Activated T-cell treated with anti-CD3 and anti-CD28 coated beads, Interleukin-2, amount 50 U/mL, for 24 hours (primary cell): ENCODE measurements at regions not wholly inside any gene's neighbourhood (a gene's known extent, or its start where the extent isn't known, plus 50 kb on each side); places are given as distances from the start of the nearest gene placed in this dataset.

Experiments used
- DNase-seq: peaks from one replicate; pipeline ENCODE4 v3.0.0-alpha.2; 2020
- H3K27ac Mint-ChIP-seq: 2 replicates; pipeline ENCODE4 v1.8.0; 2020; ENCODE audit warnings: mild to moderate bottlenecking, mixed read lengths
- H3K27me3 Mint-ChIP-seq: 2 replicates; pipeline ENCODE4 v1.8.0; 2020; ENCODE audit warnings: mixed read lengths
- H3K36me3 Mint-ChIP-seq: 2 replicates; pipeline ENCODE4 v1.8.0; 2020; ENCODE audit warnings: low read depth, mixed read lengths
- H3K4me1 Mint-ChIP-seq: 2 replicates; pipeline ENCODE4 v1.8.0; 2020; ENCODE audit warnings: low read depth, mixed read lengths
- H3K4me3 Mint-ChIP-seq: 2 replicates; pipeline ENCODE4 v1.8.0; 2020; ENCODE audit warnings: mild to moderate bottlenecking, moderate library complexity, mixed read lengths
- H3K9me3 Mint-ChIP-seq: 2 replicates; pipeline ENCODE4 v1.8.0; 2020; ENCODE audit warnings: mixed read lengths

DNA sequence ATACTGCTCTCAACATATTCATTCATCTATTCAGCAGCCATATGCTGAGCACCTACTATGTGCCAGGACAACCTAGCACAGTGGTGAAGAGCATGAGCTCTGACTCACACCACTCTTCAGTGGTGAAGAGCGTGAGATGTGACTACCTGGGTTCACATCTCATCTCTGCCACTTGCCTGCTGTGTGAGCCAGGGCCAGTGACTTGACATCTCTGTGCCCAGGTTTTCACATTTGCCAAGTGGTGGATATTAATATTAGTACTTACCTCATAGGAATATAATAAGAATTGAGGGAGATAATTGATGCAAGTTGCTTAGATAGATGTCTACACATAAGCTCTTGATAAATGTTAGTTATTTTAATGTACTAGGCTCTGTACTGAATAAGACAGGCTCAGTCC is 488.9 kb downstream of the PTPRU start:
- no peak overlapping the region for H3K4me3 Mint-ChIP-seq

GRCh38 chr1:29722598-29722997 is 486.3 kb downstream of the PTPRU start:
- no peak for DNase-seq
- no peaks in the 10 kb centered on the region for H3K36me3 Mint-ChIP-seq
- H3K4me1 Mint-ChIP-seq: peaks cover 4% of the 10 kb centered on the region
- peaks cover 12% of the 10 kb centered on the region for H3K9me3 Mint-ChIP-seq
- H3K27me3 Mint-ChIP-seq: peaks cover 36% of the 10 kb centered on the region
- H3K27ac Mint-ChIP-seq: no peak overlapping the region
- no peak overlapping the region for H3K4me3 Mint-ChIP-seq

More for the DNA sequence above, 488.9 kb downstream of the PTPRU start:
- H3K9me3 Mint-ChIP-seq: peaks cover 8% of the 10 kb centered on the region
- H3K27me3 Mint-ChIP-seq: peaks cover 21% of the 10 kb centered on the region
- no peaks in the 10 kb centered on the region for H3K4me1 Mint-ChIP-seq
- no peak for DNase-seq
- H3K36me3 Mint-ChIP-seq: no peaks in the 10 kb centered on the region
- no peak overlapping the region for H3K27ac Mint-ChIP-seq

- no peaks in the 10 kb centered on the region for H3K36me3 Mint-ChIP-seq
- no peak for DNase-seq
- peak overlapping the region; percentile 6 for H3K27ac Mint-ChIP-seq
- H3K9me3 Mint-ChIP-seq: peaks cover 16% of the 10 kb centered on the region
- peaks cover 4% of the 10 kb centered on the region for H3K4me1 Mint-ChIP-seq
- H3K27me3 Mint-ChIP-seq: peaks cover 39% of the 10 kb centered on the region
- no peak overlapping the region for H3K4me3 Mint-ChIP-seq
Observed at GRCh38 chr1:29719253-29719652, 482.9 kb downstream of the PTPRU start.

GRCh38 chr1:29718791-29719190 is 482.5 kb downstream of the PTPRU start:
- no peak overlapping the region for H3K4me3 Mint-ChIP-seq
- H3K9me3 Mint-ChIP-seq: peaks cover 13% of the 10 kb centered on the region
- H3K4me1 Mint-ChIP-seq: peaks cover 4% of the 10 kb centered on the region
- DNase-seq: no peak
- H3K36me3 Mint-ChIP-seq: no peaks in the 10 kb centered on the region
- no peak overlapping the region for H3K27ac Mint-ChIP-seq
- H3K27me3 Mint-ChIP-seq: peaks cover 44% of the 10 kb centered on the region

GRCh38 chr1:29716306-29716705 is 480.0 kb downstream of the PTPRU start:
- no peak for DNase-seq
- Mint-ChIP-seq H3K4me3 (no peak overlapping the region), H3K36me3 (no peaks in the 10 kb centered on the region), H3K27ac (no peak overlapping the region), H3K27me3 (peaks cover 60% of the 10 kb centered on the region), H3K9me3 (peaks cover 8% of the 10 kb centered on the region), H3K4me1 (peaks cover 19% of the 10 kb centered on the region)

- no peak overlapping the region for H3K4me3 Mint-ChIP-seq
- peaks cover 29% of the 10 kb centered on the region for H3K4me1 Mint-ChIP-seq
- peaks cover 43% of the 10 kb centered on the region for H3K27me3 Mint-ChIP-seq
- no peak overlapping the region for H3K27ac Mint-ChIP-seq
- no peaks in the 10 kb centered on the region for H3K36me3 Mint-ChIP-seq
- H3K9me3 Mint-ChIP-seq: peaks cover 8% of the 10 kb centered on the region
- DNase-seq: no peak
Observed at GRCh38 chr1:29713857-29714256, 477.5 kb downstream of the PTPRU start.

DNA sequence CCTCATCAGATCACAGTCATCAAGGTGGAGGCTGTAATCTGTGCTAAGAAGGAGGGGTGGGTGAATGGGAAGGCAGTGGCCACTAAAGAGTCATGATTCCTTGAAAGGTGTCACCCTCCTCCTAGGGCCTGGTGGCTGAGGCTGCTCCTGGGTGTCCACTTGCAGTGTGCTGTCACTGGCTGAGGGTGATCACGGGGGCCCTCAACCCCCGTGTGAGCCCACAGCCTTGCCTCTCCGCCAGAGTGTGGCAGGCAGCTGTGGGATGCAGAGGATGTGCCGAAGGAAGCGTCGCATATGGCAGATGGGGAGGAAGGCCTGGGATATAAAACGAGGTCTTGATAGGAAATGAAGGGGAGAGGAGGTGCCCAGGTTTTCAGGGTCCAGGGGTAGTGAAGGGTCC is 476.5 kb downstream of the PTPRU start:
- peaks cover 5% of the 10 kb centered on the region for H3K9me3 Mint-ChIP-seq
- H3K36me3 Mint-ChIP-seq: no peaks in the 10 kb centered on the region
- DNase-seq: no peak
- peak overlapping the region; percentile 3 for H3K27ac Mint-ChIP-seq
- peaks cover 50% of the 10 kb centered on the region for H3K27me3 Mint-ChIP-seq
- H3K4me1 Mint-ChIP-seq: peaks cover 31% of the 10 kb centered on the region
- no peak overlapping the region for H3K4me3 Mint-ChIP-seq

DNA sequence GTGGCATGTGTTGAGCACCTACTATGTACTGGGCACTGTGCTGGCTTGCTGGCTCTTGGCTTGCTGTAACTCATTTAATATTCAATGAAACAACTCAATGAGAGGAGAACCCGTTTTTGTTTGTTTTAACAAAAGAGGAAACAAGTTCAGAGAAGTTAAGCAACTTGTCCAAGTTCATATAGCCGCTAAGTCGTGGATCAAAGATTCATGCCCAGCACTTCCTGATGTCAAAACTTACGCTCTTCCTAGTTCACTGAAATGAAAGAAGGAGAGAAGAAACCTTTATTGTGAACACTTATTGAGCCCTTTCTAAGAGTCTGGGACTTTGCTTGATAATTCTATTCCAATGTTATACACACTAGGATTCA is 475.9 kb downstream of the PTPRU start:
- Mint-ChIP-seq H3K4me3 (no peak overlapping the region), H3K4me1 (peaks cover 31% of the 10 kb centered on the region), H3K27me3 (peaks cover 53% of the 10 kb centered on the region), H3K36me3 (no peaks in the 10 kb centered on the region), H3K9me3 (peaks cover 3% of the 10 kb centered on the region), H3K27ac (peak overlapping the region; percentile 63)
- DNase-seq: no peak

- H3K4me3 Mint-ChIP-seq: no peak overlapping the region
- no peak for DNase-seq
- peaks cover 31% of the 10 kb centered on the region for H3K4me1 Mint-ChIP-seq
- no peaks in the 10 kb centered on the region for H3K36me3 Mint-ChIP-seq
- H3K27ac Mint-ChIP-seq: peak overlapping the region; percentile 63
- peaks cover 52% of the 10 kb centered on the region for H3K27me3 Mint-ChIP-seq
- H3K9me3 Mint-ChIP-seq: no peaks in the 10 kb centered on the region
Observed at GRCh38 chr1:29711582-29712283, 475.4 kb downstream of the PTPRU start.

- no peak for DNase-seq
- H3K27me3 Mint-ChIP-seq: peaks cover 65% of the 10 kb centered on the region
- H3K27ac Mint-ChIP-seq: peak overlapping the region; percentile 48
- no peaks in the 10 kb centered on the region for H3K36me3 Mint-ChIP-seq
- H3K4me3 Mint-ChIP-seq: no peak overlapping the region
- H3K4me1 Mint-ChIP-seq: peaks cover 31% of the 10 kb centered on the region
- no peaks in the 10 kb centered on the region for H3K9me3 Mint-ChIP-seq
Observed at GRCh38 chr1:29709704-29710280, 473.5 kb downstream of the PTPRU start.

DNA sequence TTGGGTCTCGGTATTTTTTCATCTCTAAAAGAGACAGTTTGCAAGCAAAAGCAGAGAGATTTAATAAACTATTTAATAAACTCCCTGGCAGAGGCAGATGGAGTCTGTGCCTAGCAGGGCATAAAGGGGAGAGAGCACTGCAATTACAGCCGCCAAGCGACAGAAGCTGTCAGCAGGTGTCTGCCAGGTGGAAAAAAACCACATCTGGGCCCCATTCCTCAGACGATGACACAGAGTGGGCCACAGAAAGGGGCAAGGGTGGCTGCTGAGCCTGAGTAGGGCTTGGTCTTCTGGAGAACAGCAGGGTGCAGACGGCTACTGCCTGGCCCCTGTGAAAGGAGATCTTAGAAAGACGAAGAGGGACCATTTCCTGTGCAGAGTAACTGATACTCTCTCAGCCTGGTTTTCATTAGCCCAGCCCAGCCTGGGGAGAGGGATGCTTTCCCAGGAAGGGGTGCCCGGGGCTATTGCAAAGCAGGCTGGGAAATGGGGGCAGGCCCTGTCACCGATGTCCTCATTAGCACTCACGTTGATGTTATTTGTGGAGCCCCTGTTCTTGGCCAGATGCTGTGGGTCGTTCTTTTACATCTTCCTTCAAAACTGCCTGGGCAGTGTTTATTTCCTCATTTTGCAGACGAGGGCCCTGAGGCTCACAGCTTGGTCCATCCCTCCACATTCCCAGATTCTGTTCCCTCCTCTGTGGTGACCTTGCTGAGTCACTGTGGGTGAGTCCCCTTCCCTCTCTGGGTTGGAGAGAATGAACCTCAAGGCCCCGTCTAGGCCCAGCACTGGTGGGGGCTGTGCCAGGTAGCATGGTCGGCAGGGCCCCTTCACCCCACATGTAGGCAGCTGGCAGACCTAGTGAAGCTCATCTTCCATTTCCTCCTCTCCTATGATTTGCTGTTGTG is 472.7 kb downstream of the PTPRU start:
- no peak for DNase-seq
- Mint-ChIP-seq H3K4me3 (no peak overlapping the region), H3K27me3 (peaks cover 67% of the 10 kb centered on the region)

GRCh38 chr1:29708381-29708780 is 472.1 kb downstream of the PTPRU start:
- Mint-ChIP-seq H3K36me3 (no peaks in the 10 kb centered on the region), H3K27me3 (peaks cover 63% of the 10 kb centered on the region), H3K4me3 (no peak overlapping the region), H3K9me3 (no peaks in the 10 kb centered on the region), H3K27ac (no peak overlapping the region), H3K4me1 (peaks cover 28% of the 10 kb centered on the region)
- DNase-seq: no peak

More for the DNA sequence above, 472.7 kb downstream of the PTPRU start:
- H3K36me3 Mint-ChIP-seq: no peaks in the 10 kb centered on the region
- H3K4me1 Mint-ChIP-seq: peaks cover 31% of the 10 kb centered on the region
- H3K9me3 Mint-ChIP-seq: no peaks in the 10 kb centered on the region
- peak overlapping the region; percentile 37 for H3K27ac Mint-ChIP-seq

DNA sequence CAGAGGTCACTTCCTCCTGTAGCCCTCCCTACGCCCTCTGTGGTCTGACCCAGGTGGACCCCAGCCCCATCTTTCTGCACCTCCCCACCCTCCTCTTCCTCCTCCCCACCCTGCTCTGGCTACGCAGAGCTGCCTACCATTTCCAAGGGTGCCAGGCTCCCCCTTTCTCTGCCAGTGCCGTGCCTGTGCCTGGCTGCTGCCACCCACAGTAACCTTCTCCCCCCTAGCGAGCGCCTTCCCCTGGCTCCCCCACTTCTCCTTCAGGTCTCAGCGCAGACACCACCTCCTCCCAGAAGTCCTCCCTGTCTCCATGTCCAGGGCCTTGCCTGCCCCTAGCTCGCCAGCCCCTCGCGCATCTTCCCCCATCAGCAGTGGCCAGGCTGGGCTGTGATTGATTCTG is 471.5 kb downstream of the PTPRU start:
- Mint-ChIP-seq H3K9me3 (no peaks in the 10 kb centered on the region), H3K4me3 (no peak overlapping the region), H3K36me3 (no peaks in the 10 kb centered on the region), H3K4me1 (peaks cover 28% of the 10 kb centered on the region), H3K27ac (no peak overlapping the region), H3K27me3 (peaks cover 63% of the 10 kb centered on the region)
- no peak for DNase-seq

DNA sequence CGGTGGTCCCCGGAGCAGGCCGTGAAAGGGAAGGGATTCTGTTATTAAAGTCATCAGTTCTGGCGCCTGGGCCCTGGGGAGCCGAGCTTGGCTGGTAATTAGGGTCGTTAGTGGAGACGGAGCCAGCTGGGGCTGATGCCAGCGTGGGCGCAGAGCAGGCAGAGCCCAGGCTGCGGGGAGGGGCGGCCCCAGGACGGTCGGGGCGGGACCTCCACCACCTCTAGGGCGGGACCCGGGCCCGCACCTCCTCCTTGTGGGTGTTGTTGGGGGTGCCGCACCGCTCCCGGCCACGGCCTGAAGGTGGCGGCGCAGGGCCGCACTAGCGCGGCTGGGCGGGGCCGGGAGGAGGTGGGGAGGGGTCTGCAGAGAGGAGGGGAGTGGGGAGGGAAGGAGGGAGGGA is 470.6 kb downstream of the PTPRU start:
- DNase-seq: no peak
- Mint-ChIP-seq H3K27ac (no peak overlapping the region), H3K4me3 (no peak overlapping the region), H3K36me3 (no peaks in the 10 kb centered on the region), H3K27me3 (peaks cover 60% of the 10 kb centered on the region), H3K9me3 (no peaks in the 10 kb centered on the region), H3K4me1 (peaks cover 20% of the 10 kb centered on the region)

GRCh38 chr1:29704430-29704829 is 468.1 kb downstream of the PTPRU start:
- Mint-ChIP-seq H3K4me1 (peaks cover 7% of the 10 kb centered on the region), H3K9me3 (no peaks in the 10 kb centered on the region), H3K27ac (no peak overlapping the region), H3K27me3 (peaks cover 71% of the 10 kb centered on the region), H3K4me3 (no peak overlapping the region), H3K36me3 (no peaks in the 10 kb centered on the region)
- DNase-seq: no peak
